Muscle layer of colon (tissue), 2 donors: ENCODE measurements at regions not wholly inside any gene's neighbourhood (a gene's known extent, or its start where the extent isn't known, plus 50 kb on each side); places are given as distances from the start of the nearest gene placed in this dataset.
"Not testable (repeated sequence)": the region's sequence is repeated elsewhere in the genome, so short reads cannot be mapped to it uniquely, and the experiment has no call there.

Experiments
- H3K27ac ChIP-seq: one replicate; pipeline ENCODE4 v1.7.0; 2013; ENCODE audit warnings: low read depth, mild to moderate bottlenecking, low read length, moderate library complexity
- H3K27me3 ChIP-seq, 2 donors: one replicate each; pipeline ENCODE4 v1.7.0; 2013; ENCODE audit warnings: low read length in 2 of 2, mild to moderate bottlenecking in 2 of 2; ENCODE audit not compliant: insufficient read depth in 2 of 2, control insufficient read depth in 1 of 2
- H3K36me3 ChIP-seq: one replicate; pipeline ENCODE4 v1.7.0; 2013; ENCODE audit warnings: mild to moderate bottlenecking, low read length; ENCODE audit not compliant: insufficient read depth
- H3K4me1 ChIP-seq: one replicate; pipeline ENCODE4 v1.7.0; 2013; ENCODE audit warnings: mild to moderate bottlenecking, low read length; ENCODE audit not compliant: insufficient read depth
- H3K4me3 ChIP-seq, 2 donors: one replicate each; pipeline ENCODE4 v1.7.0; 2013; ENCODE audit warnings: low read length in 2 of 2, low read depth in 1 of 2, mild to moderate bottlenecking in 1 of 2, moderate library complexity in 1 of 2
- H3K9ac ChIP-seq: one replicate; pipeline ENCODE4 v1.7.0; 2013; ENCODE audit warnings: low read length
- H3K9me3 ChIP-seq: one replicate; pipeline ENCODE4 v1.7.0; 2013; ENCODE audit warnings: mild to moderate bottlenecking, low read length
- donor health status: abdominal sarcoma.
- donor health status: Adenocarcinoma of cecum.

GRCh38 chrX:33989936-33990335 is 142.2 kb downstream of the FAM47A start:
- H3K4me3 ChIP-seq: no peak overlapping the region
- no peak overlapping the region for H3K27ac ChIP-seq
- H3K9ac ChIP-seq: no peak overlapping the region
- no peaks in the 10 kb centered on the region for H3K36me3 ChIP-seq
- no peaks in the 10 kb centered on the region for H3K4me1 ChIP-seq
- H3K27me3 ChIP-seq: peaks cover 0 to under 1% of the 10 kb centered on the region in 2 donors
- H3K9me3 ChIP-seq: no peaks in the 10 kb centered on the region

DNA sequence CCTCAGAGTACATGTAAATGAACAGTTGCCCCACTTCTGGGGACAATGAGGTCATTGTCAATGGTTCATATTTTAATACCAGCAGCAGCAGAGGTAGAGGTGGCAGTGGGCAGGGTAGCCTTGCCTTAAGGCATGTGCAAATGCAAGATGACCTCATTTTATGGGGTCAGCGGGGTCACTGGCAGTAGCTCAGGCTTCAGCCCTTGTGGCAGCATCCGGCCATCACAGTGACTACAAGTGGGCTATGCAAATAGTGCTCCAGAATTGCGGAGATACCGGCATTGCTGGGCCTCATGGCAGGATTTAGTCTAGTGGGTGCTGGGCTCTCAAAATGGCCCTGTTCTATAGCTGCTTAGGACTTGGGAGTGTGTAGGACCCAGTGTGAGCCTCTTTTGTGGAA is 144.7 kb downstream of the FAM47A start:
- Histone ChIP-seq H3K27me3 (no peaks in the 10 kb centered on the region), H3K9ac (no peak overlapping the region), H3K4me1 (no peaks in the 10 kb centered on the region), H3K4me3 (no peak overlapping the region), H3K36me3 (no peaks in the 10 kb centered on the region), H3K9me3 (no peaks in the 10 kb centered on the region), H3K27ac (no peak overlapping the region)

DNA sequence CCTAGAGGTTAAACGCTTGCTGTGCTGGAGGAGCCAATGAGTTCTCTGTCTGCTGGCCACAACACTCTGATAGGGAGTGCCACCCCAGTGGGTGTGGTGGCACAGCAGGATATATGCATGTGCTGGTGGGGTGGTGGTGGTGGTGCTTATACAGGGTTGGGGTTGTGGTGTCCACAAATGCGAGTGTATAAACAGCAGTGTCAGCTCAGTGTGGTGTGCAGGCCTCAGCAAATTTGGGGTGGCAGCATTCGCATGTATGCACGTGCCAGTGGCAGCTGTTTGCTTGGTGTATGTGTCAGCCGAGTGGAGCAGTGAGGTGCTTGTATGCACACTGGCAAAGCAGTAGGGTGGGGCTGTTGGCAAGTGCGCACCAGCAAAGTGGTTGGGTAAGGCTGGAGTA is 157.4 kb downstream of the FAM47A start:
- H3K9me3 ChIP-seq: no peaks in the 10 kb centered on the region
- no peak overlapping the region for H3K9ac ChIP-seq
- no peaks in the 10 kb centered on the region for H3K4me1 ChIP-seq
- H3K27ac ChIP-seq: no peak overlapping the region
- H3K4me3 ChIP-seq: no peak overlapping the region
- no peaks in the 10 kb centered on the region for H3K27me3 ChIP-seq
- H3K36me3 ChIP-seq: no peaks in the 10 kb centered on the region

- Histone ChIP-seq H3K36me3 (no peaks in the 10 kb centered on the region), H3K9ac (no peak overlapping the region), H3K27ac (no peak overlapping the region), H3K4me3 (no peak overlapping the region), H3K4me1 (no peaks in the 10 kb centered on the region), H3K27me3 (no peaks in the 10 kb centered on the region), H3K9me3 (no peaks in the 10 kb centered on the region)
Measured at GRCh38 chrX:33970028-33970967, 161.8 kb downstream of the FAM47A start.

GRCh38 chrX:33969105-33969504 is 163.0 kb downstream of the FAM47A start:
- no peak overlapping the region for H3K27ac ChIP-seq
- no peak overlapping the region for H3K9ac ChIP-seq
- no peaks in the 10 kb centered on the region for H3K4me1 ChIP-seq
- no peak overlapping the region for H3K4me3 ChIP-seq
- H3K9me3 ChIP-seq: no peaks in the 10 kb centered on the region
- no peaks in the 10 kb centered on the region for H3K27me3 ChIP-seq
- no peaks in the 10 kb centered on the region for H3K36me3 ChIP-seq

GRCh38 chrX:33968611-33969010 is 163.5 kb downstream of the FAM47A start:
- no peaks in the 10 kb centered on the region for H3K27me3 ChIP-seq
- no peaks in the 10 kb centered on the region for H3K4me1 ChIP-seq
- H3K4me3 ChIP-seq: no peak overlapping the region
- H3K36me3 ChIP-seq: no peaks in the 10 kb centered on the region
- no peak overlapping the region for H3K9ac ChIP-seq
- H3K27ac ChIP-seq: no peak overlapping the region
- no peaks in the 10 kb centered on the region for H3K9me3 ChIP-seq

DNA sequence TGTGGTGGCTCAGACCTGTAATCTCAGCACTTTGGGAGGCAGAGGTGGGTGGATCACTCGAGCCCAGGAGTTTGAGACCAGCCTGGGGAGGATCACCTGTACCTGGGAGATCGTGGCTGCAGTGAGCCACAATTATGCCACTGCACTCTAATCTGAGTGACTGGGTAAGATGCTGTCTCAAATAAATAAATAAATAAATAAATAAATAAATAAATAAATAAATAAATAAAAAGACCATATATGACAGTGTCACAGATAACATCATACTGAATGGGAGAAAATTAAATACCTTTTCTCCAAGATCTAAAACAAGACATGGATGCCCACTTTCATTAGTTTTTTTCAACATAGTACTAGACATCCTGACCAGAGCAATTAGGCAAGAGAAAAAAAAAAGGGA is 182.8 kb downstream of the FAM47A start:
- Histone ChIP-seq H3K4me3 (no peak overlapping the region), H3K36me3 (no peaks in the 10 kb centered on the region), H3K9ac (no peak overlapping the region), H3K27ac (no peak overlapping the region), H3K27me3 (no peaks in the 10 kb centered on the region), H3K4me1 (no peaks in the 10 kb centered on the region), H3K9me3 (no peaks in the 10 kb centered on the region)

DNA sequence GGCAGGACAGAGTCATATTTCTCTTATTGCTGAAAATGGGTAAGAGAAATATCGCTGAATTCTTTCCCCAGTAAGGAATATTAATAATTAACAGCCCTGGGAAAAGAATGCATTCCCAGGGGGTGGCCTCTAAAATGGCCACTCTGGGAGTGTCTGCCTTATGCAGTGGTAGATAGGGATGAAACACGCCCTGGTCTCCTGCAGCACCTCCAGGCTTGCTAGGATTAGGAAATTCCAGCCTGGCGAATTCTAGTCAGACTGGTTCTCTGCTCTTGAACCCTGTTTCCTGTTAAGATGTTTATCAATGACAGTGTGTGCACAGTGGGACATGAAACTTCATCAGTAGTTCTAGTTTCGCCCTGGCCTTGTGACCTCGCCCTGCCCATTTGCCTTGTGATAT is 205.9 kb downstream of the FAM47A start:
- not testable (repeated sequence) for H3K36me3 ChIP-seq, H3K9me3 ChIP-seq, H3K4me3 ChIP-seq, H3K4me1 ChIP-seq, H3K9ac ChIP-seq, H3K27ac ChIP-seq, H3K27me3 ChIP-seq

GRCh38 chrX:33923262-33923661 is 208.9 kb downstream of the FAM47A start:
- H3K27me3 ChIP-seq: no peaks in the 10 kb centered on the region

GRCh38 chrX:33909836-33910235 is 222.3 kb downstream of the FAM47A start:
- H3K4me3 ChIP-seq: no peak overlapping the region
- H3K4me1 ChIP-seq: no peaks in the 10 kb centered on the region
- H3K9me3 ChIP-seq: no peaks in the 10 kb centered on the region
- no peaks in the 10 kb centered on the region for H3K27me3 ChIP-seq
- no peak overlapping the region for H3K27ac ChIP-seq
- no peak overlapping the region for H3K9ac ChIP-seq
- no peaks in the 10 kb centered on the region for H3K36me3 ChIP-seq

More at GRCh38 chrX:33923262-33923661, 208.9 kb downstream of the FAM47A start:
- no peak overlapping the region for H3K4me3 ChIP-seq
- H3K27ac ChIP-seq: no peak overlapping the region
- no peaks in the 10 kb centered on the region for H3K36me3 ChIP-seq
- H3K9ac ChIP-seq: no peak overlapping the region
- no peaks in the 10 kb centered on the region for H3K9me3 ChIP-seq
- no peaks in the 10 kb centered on the region for H3K4me1 ChIP-seq

DNA sequence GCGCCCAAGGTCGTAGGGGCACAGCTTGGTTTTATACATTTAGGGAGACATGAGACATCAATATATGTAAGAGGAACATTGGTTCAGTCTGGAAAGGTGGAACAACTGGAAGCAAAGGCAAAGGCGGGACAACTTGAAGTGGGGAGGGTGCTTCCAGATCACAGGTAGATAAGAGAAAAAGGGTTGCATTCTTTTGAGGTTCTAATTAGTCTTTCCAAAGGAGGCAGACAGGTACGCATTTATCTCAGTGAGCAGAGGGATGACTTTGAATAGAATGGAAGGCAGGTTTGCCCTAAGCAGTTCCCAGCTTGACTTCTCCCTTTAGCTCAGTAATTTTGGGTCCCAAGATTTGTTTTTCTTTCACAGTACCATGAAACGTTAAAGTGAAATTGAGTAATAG is 223.2 kb downstream of the FAM47A start:
- no peaks in the 10 kb centered on the region for H3K27me3 ChIP-seq
- no peak overlapping the region for H3K9ac ChIP-seq

DNA sequence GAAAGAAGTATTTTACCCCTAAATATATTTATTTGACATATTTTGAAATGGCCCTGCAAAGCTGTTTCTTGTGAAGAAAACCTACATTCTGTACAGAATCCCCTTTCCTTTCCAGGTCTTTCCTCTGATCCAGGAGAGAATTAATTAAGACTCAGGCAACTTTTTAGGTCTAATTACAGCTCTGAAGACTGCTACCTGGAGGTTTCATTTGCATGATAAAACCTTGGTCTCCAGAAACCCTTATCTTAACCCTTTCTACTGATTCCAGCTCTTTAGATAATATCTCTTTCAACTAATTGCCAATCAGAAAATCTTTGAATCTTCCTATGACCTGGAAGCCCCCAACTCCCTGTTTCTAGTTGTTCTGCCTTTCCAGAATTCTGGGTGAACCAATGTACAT is 224.0 kb downstream of the FAM47A start:
- Histone ChIP-seq H3K27me3 (no peaks in the 10 kb centered on the region), H3K9ac (no peak overlapping the region), H3K9me3 (no peaks in the 10 kb centered on the region), H3K4me1 (no peaks in the 10 kb centered on the region), H3K36me3 (no peaks in the 10 kb centered on the region), H3K27ac (no peak overlapping the region), H3K4me3 (no peak overlapping the region)

More for the DNA sequence above, 223.2 kb downstream of the FAM47A start:
- no peak overlapping the region for H3K27ac ChIP-seq
- no peak overlapping the region for H3K4me3 ChIP-seq
- no peaks in the 10 kb centered on the region for H3K9me3 ChIP-seq
- H3K4me1 ChIP-seq: no peaks in the 10 kb centered on the region
- no peaks in the 10 kb centered on the region for H3K36me3 ChIP-seq
